KMS-11 (cell line): ENCODE measurements at regions not wholly inside any gene's neighbourhood (a gene's known extent, or its start where the extent isn't known, plus 50 kb on each side); places are given as distances from the start of the nearest gene placed in this dataset.
"Not testable (repeated sequence)": the region's sequence is repeated elsewhere in the genome, so short reads cannot be mapped to it uniquely, and the experiment has no call there.

Experiments used
- H2AFZ ChIP-seq: fragments of 200-600 bp; sonication (generic); 2 replicates; pipeline ENCODE4 v1.6.1; 2016; ENCODE audit warnings: antibody characterized with exemption, mixed run types, low read depth
- H3K27ac ChIP-seq: fragments of 200-600 bp; sonication (generic); 2 replicates; pipeline ENCODE4 v1.6.1; 2016; ENCODE audit warnings: mild to moderate bottlenecking, mixed run types
- H3K27me3 ChIP-seq: fragments of 200-600 bp; sonication (generic); 2 replicates; pipeline ENCODE4 v1.6.1; 2017; ENCODE audit warnings: mild to moderate bottlenecking, low read depth, mixed run types, moderate library complexity; ENCODE audit not compliant: insufficient read depth
- H3K36me3 ChIP-seq: fragments of 200-600 bp; sonication (generic); 2 replicates; pipeline ENCODE4 v1.6.1; 2017; ENCODE audit warnings: mild to moderate bottlenecking, mixed run types; ENCODE audit not compliant: insufficient read depth
- H3K4me1 ChIP-seq: fragments of 200-600 bp; sonication (generic); 2 replicates; pipeline ENCODE4 v1.6.1; 2016; ENCODE audit warnings: mild to moderate bottlenecking, low read depth, mixed run types; ENCODE audit not compliant: poor library complexity, severe bottlenecking
- H3K4me2 ChIP-seq: fragments of 200-600 bp; sonication (generic); 2 replicates; pipeline ENCODE4 v1.7.0; 2016; ENCODE audit warnings: mild to moderate bottlenecking, mixed run types
- H3K4me3 ChIP-seq: fragments of 200-600 bp; sonication (generic); IDR thresholded peaks from 2 replicates; pipeline ENCODE4 v1.6.1; 2017; ENCODE audit warnings: low read depth, low read length, mixed read lengths; ENCODE audit not compliant: insufficient read depth
- H3K79me2 ChIP-seq: fragments of 200-600 bp; sonication (generic); 2 replicates; pipeline ENCODE4 v1.6.1; 2016; ENCODE audit warnings: low read depth, mixed run types; ENCODE audit not compliant: insufficient read depth
- H3K9ac ChIP-seq: fragments of 200-600 bp; sonication (generic); 2 replicates; pipeline ENCODE4 v1.6.1; 2016; ENCODE audit warnings: mild to moderate bottlenecking, mixed run types
- H4K20me1 ChIP-seq: fragments of 200-600 bp; sonication (generic); 2 replicates; pipeline ENCODE4 v1.6.1; 2016; ENCODE audit warnings: mild to moderate bottlenecking, mixed run types; ENCODE audit not compliant: insufficient read depth
- CTCF ChIP-seq: fragments of 200-600 bp; sonication (generic); conservative IDR thresholded peaks from 2 replicates; pipeline ENCODE4 v1.6.1; 2017; ENCODE audit warnings: low read depth, mild to moderate bottlenecking, antibody characterized with exemption, low read length, moderate library complexity, mixed read lengths

GRCh38 chr22:26770624-26771023 lies 113.2 kb downstream of the MIAT start:
- Histone ChIP-seq H3K27me3 (no peaks in the 10 kb centered on the region), H4K20me1 (no peaks in the 10 kb centered on the region), H3K27ac (no peak overlapping the region), H3K4me3 (no peak overlapping the region), H3K79me2 (no peaks in the 10 kb centered on the region), H3K4me1 (no peaks in the 10 kb centered on the region), H3K4me2 (no peak overlapping the region), H2AFZ (no peak overlapping the region), H3K36me3 (no peaks in the 10 kb centered on the region), H3K9ac (no peak overlapping the region)
- TF ChIP-seq CTCF, result no peak

- not testable (repeated sequence) for H3K36me3 ChIP-seq, H3K4me3 ChIP-seq, H3K4me2 ChIP-seq, H3K4me1 ChIP-seq, H3K27me3 ChIP-seq, H3K27ac ChIP-seq, H3K9ac ChIP-seq, H2AFZ ChIP-seq, H4K20me1 ChIP-seq, H3K79me2 ChIP-seq
These were observed 115.7 kb downstream of the MIAT start for GRCh38 chr22:26773054-26773453.

- Histone ChIP-seq H4K20me1 (no peaks in the 10 kb centered on the region), H3K4me3 (no peak overlapping the region), H3K4me2 (no peak overlapping the region), H3K27me3 (no peaks in the 10 kb centered on the region), H3K79me2 (no peaks in the 10 kb centered on the region), H3K9ac (no peak overlapping the region), H3K4me1 (no peaks in the 10 kb centered on the region), H2AFZ (no peak overlapping the region), H3K27ac (no peak overlapping the region), H3K36me3 (no peaks in the 10 kb centered on the region)
- no peak for TF ChIP-seq CTCF
These were observed 118.0 kb downstream of the MIAT start for GRCh38 chr22:26775394-26775793.

GRCh38 chr22:26777156-26777801 lies 119.9 kb downstream of the MIAT start:
- H3K9ac ChIP-seq, result no peak overlapping the region
- no peak overlapping the region for H3K4me2 ChIP-seq
- no peak for TF ChIP-seq CTCF
- no peaks in the 10 kb centered on the region for H3K27me3 ChIP-seq
- H4K20me1 ChIP-seq, result no peaks in the 10 kb centered on the region
- no peaks in the 10 kb centered on the region for H3K79me2 ChIP-seq
- H3K36me3 ChIP-seq, result no peaks in the 10 kb centered on the region
- H3K4me1 ChIP-seq, result no peaks in the 10 kb centered on the region
- no peak overlapping the region for H2AFZ ChIP-seq
- no peak overlapping the region for H3K4me3 ChIP-seq
- H3K27ac ChIP-seq, result no peak overlapping the region

- H3K4me1 ChIP-seq, result no peaks in the 10 kb centered on the region
- H3K4me3 ChIP-seq, result no peak overlapping the region
- H2AFZ ChIP-seq, result no peak overlapping the region
- no peak overlapping the region for H3K4me2 ChIP-seq
- H4K20me1 ChIP-seq, result no peaks in the 10 kb centered on the region
- no peak overlapping the region for H3K27ac ChIP-seq
- H3K9ac ChIP-seq, result no peak overlapping the region
- H3K27me3 ChIP-seq, result no peaks in the 10 kb centered on the region
- no peaks in the 10 kb centered on the region for H3K79me2 ChIP-seq
- H3K36me3 ChIP-seq, result no peaks in the 10 kb centered on the region
- no peak for TF ChIP-seq CTCF
These were observed 121.0 kb downstream of the MIAT start for GRCh38 chr22:26778372-26778771.
